GM19023 (cell line): ENCODE measurements at regions not wholly inside any gene's neighbourhood (a gene's known extent, or its start where the extent isn't known, plus 50 kb on each side); places are given as distances from the start of the nearest gene placed in this dataset.
"Not testable (repeated sequence)": the region's sequence is repeated elsewhere in the genome, so short reads cannot be mapped to it uniquely, and the experiment has no call there.

Experiments
- ATAC-seq: cut with Tn5 transposase; IDR thresholded peaks from one replicate; pipeline ENCODE4 v1.9.1; 2021; ENCODE audit warnings: mild to moderate bottlenecking, moderate library complexity; ENCODE audit not compliant: unreplicated experiment

DNA sequence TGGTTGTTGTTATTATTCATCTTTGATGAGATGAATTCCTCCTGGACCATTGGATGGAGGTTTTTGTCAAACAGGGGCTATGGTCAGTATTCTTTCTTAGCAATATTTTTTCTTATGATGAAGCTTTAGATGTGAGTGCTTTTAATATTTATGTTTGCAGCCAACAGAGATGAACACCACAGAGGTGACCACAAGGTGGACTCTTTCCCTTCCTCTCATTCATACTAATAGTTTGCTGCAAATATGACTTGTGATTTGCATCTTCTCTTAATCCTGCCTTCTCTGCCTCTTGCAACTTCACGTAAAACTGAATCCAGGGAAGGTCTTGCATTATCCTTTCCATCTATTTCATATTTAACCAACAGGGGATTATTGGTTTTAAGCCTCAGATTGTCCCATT, 473.1 kb upstream of the UBE2E2 start:
- ATAC-seq = no peak

GRCh38 chr3:22730701-22731100, 472.4 kb upstream of the UBE2E2 start:
- ATAC-seq = no peak

DNA sequence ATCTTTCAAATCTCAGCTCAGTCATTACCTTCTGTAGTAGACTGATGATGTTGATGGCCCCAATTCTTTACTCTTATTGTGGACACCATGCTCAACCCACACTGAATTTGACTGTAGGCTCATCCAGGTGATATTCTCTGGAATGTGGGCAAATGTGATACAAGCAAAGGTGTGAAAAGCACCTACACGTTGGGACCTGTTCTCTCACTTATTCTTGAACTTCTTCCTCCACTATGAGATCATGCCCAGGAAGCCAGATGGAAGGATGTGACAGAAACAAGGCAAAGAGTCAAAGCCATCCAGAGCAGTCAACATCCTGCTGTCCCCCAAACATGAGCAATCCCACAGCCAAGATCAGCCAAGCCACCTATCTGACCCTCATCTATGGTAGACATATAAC, 471.2 kb upstream of the UBE2E2 start:
- ATAC-seq = no peak

- no peak for ATAC-seq
Observed at GRCh38 chr3:22732641-22733040, 470.5 kb upstream of the UBE2E2 start.

DNA sequence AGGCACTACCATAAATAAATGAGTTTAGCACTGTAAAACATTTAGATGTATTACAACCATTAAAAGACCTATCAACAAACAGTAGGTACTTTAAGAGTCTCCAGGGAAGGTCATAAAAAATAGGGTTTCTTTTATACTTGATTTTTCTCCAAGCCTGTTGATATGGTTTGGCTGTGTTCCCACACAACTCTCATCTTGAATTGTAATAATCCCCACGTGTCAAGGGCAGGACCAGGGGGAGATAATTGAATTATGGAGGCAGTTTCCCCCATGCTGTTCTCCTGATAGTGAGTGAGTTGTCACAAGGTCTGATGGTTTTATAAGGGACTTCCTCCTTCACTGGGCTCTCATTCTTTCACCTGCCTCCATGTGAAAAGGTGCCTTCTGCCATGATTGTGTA, 468.9 kb upstream of the UBE2E2 start:
- ATAC-seq = no peak

GRCh38 chr3:22734756-22735155, 468.4 kb upstream of the UBE2E2 start:
- no peak for ATAC-seq

DNA sequence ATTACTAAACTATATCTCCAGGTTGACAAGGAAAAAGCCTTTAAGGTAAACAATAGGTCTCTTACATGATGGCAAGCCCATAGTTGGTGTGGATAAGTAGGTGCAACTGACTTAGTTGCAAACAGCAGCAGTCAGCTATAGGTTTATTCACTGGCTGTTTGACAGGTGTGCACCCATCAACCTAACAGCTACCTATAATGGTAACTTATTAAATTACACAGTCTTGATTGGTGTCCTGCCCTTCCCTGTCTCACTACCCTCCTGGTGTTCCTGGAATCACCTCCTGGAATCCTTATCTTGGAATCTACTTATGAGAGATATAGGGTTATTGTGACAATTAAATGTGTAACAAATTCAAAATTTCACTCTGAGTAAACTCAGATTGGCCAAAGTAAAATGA, 467.8 kb upstream of the UBE2E2 start:
- no peak for ATAC-seq

GRCh38 chr3:22743386-22743785, 459.7 kb upstream of the UBE2E2 start:
- not testable (repeated sequence) for ATAC-seq

DNA sequence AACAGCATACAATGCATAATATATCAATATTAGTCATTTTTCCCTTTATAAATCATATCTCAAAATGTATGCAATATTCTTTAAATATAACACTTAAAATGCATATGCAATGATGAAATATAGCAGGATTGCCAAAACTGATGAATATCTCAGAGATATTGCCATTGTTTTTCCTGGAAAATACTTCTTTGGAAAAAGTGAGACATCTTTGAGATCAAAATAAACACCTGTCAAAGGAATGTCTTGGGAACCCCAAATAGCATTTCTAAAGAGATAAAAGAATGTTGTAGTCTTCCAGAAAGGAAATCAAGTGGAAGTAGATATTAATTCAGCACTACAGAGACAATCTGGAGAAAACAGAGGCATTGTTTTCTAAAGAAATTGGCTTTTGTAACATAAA, 457.8 kb upstream of the UBE2E2 start:
- no peak for ATAC-seq

DNA sequence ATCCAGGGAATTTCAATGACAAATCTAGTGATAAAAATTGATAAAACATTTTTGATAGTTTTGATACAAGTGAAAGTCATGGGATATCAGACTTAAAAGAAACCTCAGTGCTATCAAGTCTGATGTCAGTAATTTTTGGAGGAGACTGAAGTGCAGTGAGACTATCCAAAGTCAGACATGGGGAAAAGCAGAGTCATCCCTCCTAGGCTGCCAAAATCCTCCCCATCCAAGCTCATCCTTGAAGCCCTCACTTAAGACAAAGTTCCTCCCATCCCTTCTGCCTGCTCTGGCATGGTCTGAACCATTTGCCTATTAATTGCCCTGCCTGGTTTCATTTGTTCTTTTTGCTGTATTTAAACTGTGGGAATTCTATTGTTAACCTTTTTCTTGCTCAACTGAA, 456.9 kb upstream of the UBE2E2 start:
- no peak for ATAC-seq

DNA sequence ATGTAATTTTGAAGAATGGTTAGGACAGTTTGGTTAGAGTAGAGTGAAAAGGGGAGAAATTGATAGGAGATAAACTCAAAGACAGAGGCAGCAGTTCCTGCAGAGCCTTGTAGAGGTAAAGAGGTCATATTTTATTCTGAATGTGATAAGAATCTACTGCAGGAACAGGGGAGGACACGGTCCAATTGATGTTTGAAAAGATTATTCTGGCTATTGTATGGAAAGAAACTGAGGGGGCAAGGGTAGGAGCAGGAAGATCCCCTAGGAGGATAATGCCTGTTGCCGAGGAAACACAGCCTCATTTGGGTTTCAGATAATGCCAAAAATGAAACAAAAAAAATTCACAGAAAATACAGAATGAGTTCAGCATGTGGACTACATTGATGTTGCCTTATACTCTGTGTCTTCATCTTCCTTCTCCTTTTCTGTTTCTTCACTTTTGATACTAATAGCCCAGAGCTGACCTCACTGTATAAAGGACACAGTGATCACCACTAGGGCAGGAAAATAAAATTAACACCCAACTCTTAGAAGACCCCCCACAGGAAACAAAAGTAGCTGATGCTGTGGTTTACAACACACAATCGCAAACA, 454.6 kb upstream of the UBE2E2 start:
- ATAC-seq = no peak

DNA sequence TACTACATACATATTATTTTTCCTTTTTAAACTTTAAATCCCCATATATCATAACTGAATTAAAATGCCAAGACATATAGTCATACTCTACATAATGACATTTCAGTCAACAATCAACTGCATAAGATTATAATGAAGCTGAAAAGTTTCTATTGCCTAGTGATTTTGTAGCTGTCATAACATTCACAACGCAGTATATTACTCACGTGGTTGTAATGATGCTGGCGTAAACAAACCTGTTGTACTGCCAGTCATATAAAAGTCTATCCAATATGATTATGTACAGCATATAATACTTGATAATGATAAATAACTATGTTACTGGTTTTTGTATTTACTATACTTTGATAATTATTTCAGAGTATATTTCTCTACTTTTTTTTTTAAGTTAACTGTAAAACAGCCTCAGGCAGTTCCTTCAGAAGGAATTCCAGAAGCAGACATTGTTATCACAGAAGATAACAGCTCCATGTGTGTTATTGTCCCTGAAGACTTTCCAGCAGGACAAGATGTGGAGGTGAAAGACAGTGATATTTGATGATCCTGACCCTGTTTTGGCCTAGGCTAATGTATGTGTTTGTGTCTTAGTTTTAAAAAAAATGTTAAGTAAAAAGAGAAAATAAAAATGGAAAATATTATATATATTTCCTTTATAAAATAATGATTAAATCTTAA, 443.4 kb upstream of the UBE2E2 start:
- ATAC-seq = no peak

DNA sequence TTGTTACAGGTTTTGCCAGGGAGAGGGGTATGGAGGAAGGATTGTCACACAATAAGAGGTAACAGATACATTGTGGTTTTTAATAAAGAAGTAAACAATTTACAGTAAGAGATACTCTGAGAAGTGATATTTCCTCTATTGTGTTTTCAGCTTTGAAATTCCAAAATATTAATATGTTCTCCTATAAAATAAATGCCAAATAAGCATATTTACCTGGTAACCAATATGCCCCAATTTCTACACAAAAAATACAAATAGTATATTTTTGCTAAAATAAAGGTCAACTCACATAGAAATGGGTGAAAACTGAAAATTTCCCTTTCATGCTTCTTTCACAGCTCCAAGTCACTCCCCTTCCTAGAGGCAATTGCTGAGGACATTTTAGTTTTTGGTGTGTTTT, 437.4 kb upstream of the UBE2E2 start:
- no peak for ATAC-seq

GRCh38 chr3:22777834-22778233, 425.3 kb upstream of the UBE2E2 start:
- ATAC-seq = no peak

GRCh38 chr3:22779737-22780136, 423.4 kb upstream of the UBE2E2 start:
- no peak for ATAC-seq

GRCh38 chr3:22792533-22792932, 410.6 kb upstream of the UBE2E2 start:
- ATAC-seq = no peak

- ATAC-seq = no peak
Observed at GRCh38 chr3:22795917-22796316, 407.2 kb upstream of the UBE2E2 start.

GRCh38 chr3:22798461-22798860, 404.7 kb upstream of the UBE2E2 start:
- no peak for ATAC-seq

GRCh38 chr3:22819209-22819608, 383.9 kb upstream of the UBE2E2 start:
- ATAC-seq = no peak

DNA sequence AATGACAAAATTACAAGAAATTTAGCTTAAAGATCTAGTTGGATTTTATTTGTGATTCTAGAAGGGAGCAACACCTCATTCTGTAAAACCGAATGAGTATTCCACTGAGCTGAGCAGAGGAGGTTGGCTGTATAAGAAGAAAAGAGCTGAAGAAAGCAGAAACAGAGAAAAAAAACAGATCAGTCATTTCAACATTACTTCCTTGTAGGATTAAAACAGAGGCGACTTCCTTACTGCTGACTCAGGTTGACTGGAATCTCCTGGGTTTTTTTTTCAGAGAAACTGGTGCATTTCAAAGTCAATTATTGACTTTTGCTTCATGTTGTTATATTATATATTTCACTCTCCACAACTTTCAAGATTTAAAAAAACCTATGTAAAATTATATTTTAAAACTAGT, 368.1 kb upstream of the UBE2E2 start:
- no peak for ATAC-seq

GRCh38 chr3:22836131-22836530, 367.0 kb upstream of the UBE2E2 start:
- ATAC-seq = no peak

GRCh38 chr3:22843854-22844253, 359.3 kb upstream of the UBE2E2 start:
- ATAC-seq = no peak

- ATAC-seq = no peak
Observed at GRCh38 chr3:22846566-22846965, 356.6 kb upstream of the UBE2E2 start.
